ENCODE measurements at regions not wholly inside any gene's neighbourhood (a gene's known extent, or its start where the extent isn't known, plus 50 kb on each side); places are given as distances from the start of the nearest gene placed in this dataset.

- H3K27ac ChIP-seq (ENCODE audit: low read depth, low read length) = no peak overlapping the region
- no peaks in the 10 kb centered on the region for H3K36me3 ChIP-seq (ENCODE audit: control insufficient read depth, insufficient read depth, low read length)
- H3K23ac ChIP-seq (ENCODE audit: low read length) = no peak overlapping the region
- H3K27me3 ChIP-seq (ENCODE audit: insufficient read depth, low read length, poor library complexity) = no peaks in the 10 kb centered on the region
- no peaks in the 10 kb centered on the region for H3K79me2 ChIP-seq (ENCODE audit: control insufficient read depth, insufficient read depth, low read length)
- H3K79me1 ChIP-seq (ENCODE audit: low read length) = no peaks in the 10 kb centered on the region
- H4K5ac ChIP-seq (ENCODE audit: low read length) = no peak overlapping the region
- H3K56ac ChIP-seq (ENCODE audit: low read length) = no peak overlapping the region
- no peak overlapping the region for H3K4ac ChIP-seq (ENCODE audit: low read depth, low read length)
- no peak overlapping the region for H3K4me3 ChIP-seq (ENCODE audit: low read length)
- no peaks in the 10 kb centered on the region for H3K4me1 ChIP-seq (ENCODE audit: control insufficient read depth, low read depth, low read length)
- no peak for DNase-seq
- no peak overlapping the region for H2BK5ac ChIP-seq (ENCODE audit: low read length)
- H2BK15ac ChIP-seq (replicated peaks; ENCODE audit: low read depth) = no peak overlapping the region
- H2BK120ac ChIP-seq (ENCODE audit: low read depth, low read length) = no peak overlapping the region
- no peak overlapping the region for H4K8ac ChIP-seq (ENCODE audit: low read depth, low read length)
- no peak overlapping the region for H3K4me2 ChIP-seq (ENCODE audit: low read length)
- H2AK5ac ChIP-seq (ENCODE audit: low read length) = no peak overlapping the region
- H3K9ac ChIP-seq (ENCODE audit: low read length) = no peak overlapping the region
- H3K18ac ChIP-seq (ENCODE audit: low read length) = no peak overlapping the region
- WGBS (ENCODE audit: extremely low coverage, insufficient coverage, low lambda C conversion rate) = no CpG with 5 or more reads among the region's 1 CpG
Observed at GRCh38 chr7:112876877-112877276, 86.7 kb upstream of the TMEM168 start.

DNA sequence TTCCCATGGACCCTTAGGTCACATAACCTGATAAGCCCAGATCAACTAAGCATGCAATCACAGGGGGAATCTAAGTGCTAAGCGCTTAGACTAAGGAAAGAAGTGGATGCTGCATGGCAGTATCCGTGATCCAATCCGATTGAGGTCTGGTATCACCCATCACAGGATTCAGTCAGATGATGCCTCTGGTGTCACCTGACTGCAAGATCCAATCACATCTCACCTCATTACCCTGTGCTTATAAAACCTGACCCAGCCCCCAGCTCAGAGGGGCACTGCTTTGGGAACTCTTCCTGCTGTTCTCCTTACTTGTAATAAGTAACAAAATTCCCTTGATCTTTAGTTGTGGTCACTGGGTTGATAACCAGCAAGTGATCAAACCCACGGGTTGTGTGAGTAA lies 84.7 kb upstream of the TMEM168 start:
- Histone ChIP-seq H2BK15ac (replicated peaks; ENCODE audit: low read depth) (no peak overlapping the region), H3K4me2 (ENCODE audit: low read length) (no peak overlapping the region), H3K18ac (ENCODE audit: low read length) (no peak overlapping the region), H2AK5ac (ENCODE audit: low read length) (no peak overlapping the region), H3K4me3 (ENCODE audit: low read length) (no peak overlapping the region), H3K79me1 (ENCODE audit: low read length) (no peaks in the 10 kb centered on the region), H3K56ac (ENCODE audit: low read length) (no peak overlapping the region), H3K79me2 (ENCODE audit: control insufficient read depth, insufficient read depth, low read length) (no peaks in the 10 kb centered on the region), H3K27me3 (ENCODE audit: insufficient read depth, low read length, poor library complexity) (no peaks in the 10 kb centered on the region), H3K36me3 (ENCODE audit: control insufficient read depth, insufficient read depth, low read length) (no peaks in the 10 kb centered on the region), H2BK5ac (ENCODE audit: low read length) (no peak overlapping the region), H4K5ac (ENCODE audit: low read length) (no peak overlapping the region), H2BK120ac (ENCODE audit: low read depth, low read length) (no peak overlapping the region), H3K23ac (ENCODE audit: low read length) (no peak overlapping the region), H3K27ac (ENCODE audit: low read depth, low read length) (no peak overlapping the region), H3K4me1 (ENCODE audit: control insufficient read depth, low read depth, low read length) (no peaks in the 10 kb centered on the region), H4K8ac (ENCODE audit: low read depth, low read length) (no peak overlapping the region), H3K9ac (ENCODE audit: low read length) (no peak overlapping the region), H3K4ac (ENCODE audit: low read depth, low read length) (no peak overlapping the region)
- peak; percentile 21 for DNase-seq
- no CpG with 5 or more reads among the region's 4 CpGs for WGBS (ENCODE audit: extremely low coverage, insufficient coverage, low lambda C conversion rate)

- Histone ChIP-seq H3K4ac (ENCODE audit: low read depth, low read length) (no peak overlapping the region), H4K8ac (ENCODE audit: low read depth, low read length) (no peak overlapping the region), H2AK5ac (ENCODE audit: low read length) (no peak overlapping the region), H3K9ac (ENCODE audit: low read length) (no peak overlapping the region), H2BK120ac (ENCODE audit: low read depth, low read length) (no peak overlapping the region), H3K56ac (ENCODE audit: low read length) (no peak overlapping the region), H3K27me3 (ENCODE audit: insufficient read depth, low read length, poor library complexity) (no peaks in the 10 kb centered on the region), H3K79me1 (ENCODE audit: low read length) (no peaks in the 10 kb centered on the region), H3K4me3 (ENCODE audit: low read length) (no peak overlapping the region), H3K23ac (ENCODE audit: low read length) (no peak overlapping the region), H3K79me2 (ENCODE audit: control insufficient read depth, insufficient read depth, low read length) (no peaks in the 10 kb centered on the region), H2BK5ac (ENCODE audit: low read length) (no peak overlapping the region), H3K27ac (ENCODE audit: low read depth, low read length) (no peak overlapping the region), H4K5ac (ENCODE audit: low read length) (no peak overlapping the region), H3K4me1 (ENCODE audit: control insufficient read depth, low read depth, low read length) (no peaks in the 10 kb centered on the region), H3K18ac (ENCODE audit: low read length) (no peak overlapping the region), H3K36me3 (ENCODE audit: control insufficient read depth, insufficient read depth, low read length) (no peaks in the 10 kb centered on the region), H3K4me2 (ENCODE audit: low read length) (no peak overlapping the region), H2BK15ac (replicated peaks; ENCODE audit: low read depth) (no peak overlapping the region)
- WGBS (ENCODE audit: extremely low coverage, insufficient coverage, low lambda C conversion rate) = no CpG with 5 or more reads among the region's 4 CpGs
- DNase-seq = no peak
Observed at GRCh38 chr7:112873831-112874553, 83.8 kb upstream of the TMEM168 start.

DNA sequence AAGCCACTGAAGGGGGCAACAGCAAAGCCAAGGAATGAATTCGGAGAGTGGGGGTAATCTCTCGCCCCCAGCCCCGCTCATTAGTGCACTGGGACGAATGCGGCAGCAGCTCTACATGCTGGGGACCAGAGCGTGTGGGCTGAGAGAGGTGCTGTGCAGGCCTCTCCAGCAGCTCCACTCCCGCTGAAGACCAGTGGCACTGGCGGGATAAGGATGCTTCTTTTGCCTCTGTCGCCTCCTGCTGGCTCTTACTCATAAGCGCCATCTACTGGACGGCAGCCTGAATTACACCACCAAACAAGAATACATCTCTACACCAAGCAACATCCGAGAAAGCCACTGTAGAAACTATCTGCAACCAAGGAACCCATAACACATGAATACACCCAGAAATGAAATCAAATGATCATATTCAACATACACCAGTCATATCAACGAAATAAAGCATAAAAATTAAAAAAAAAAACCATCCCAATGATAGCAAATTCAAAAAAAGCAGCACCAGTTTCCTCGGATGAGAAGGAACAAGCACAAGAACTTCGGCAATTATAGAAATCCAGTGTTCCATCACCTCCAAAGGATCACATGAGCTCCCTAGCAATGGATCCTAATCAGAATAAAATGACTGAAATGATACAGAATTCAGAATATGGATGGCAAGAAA lies 79.0 kb upstream of the TMEM168 start:
- Histone ChIP-seq H3K4me1 (ENCODE audit: control insufficient read depth, low read depth, low read length) (no peaks in the 10 kb centered on the region), H3K79me1 (ENCODE audit: low read length) (no peaks in the 10 kb centered on the region), H2AK5ac (ENCODE audit: low read length) (no peak overlapping the region), H3K23ac (ENCODE audit: low read length) (no peak overlapping the region), H4K8ac (ENCODE audit: low read depth, low read length) (no peak overlapping the region), H3K79me2 (ENCODE audit: control insufficient read depth, insufficient read depth, low read length) (no peaks in the 10 kb centered on the region), H3K4ac (ENCODE audit: low read depth, low read length) (no peak overlapping the region), H3K36me3 (ENCODE audit: control insufficient read depth, insufficient read depth, low read length) (no peaks in the 10 kb centered on the region), H2BK15ac (replicated peaks; ENCODE audit: low read depth) (no peak overlapping the region), H2BK5ac (ENCODE audit: low read length) (no peak overlapping the region), H2BK120ac (ENCODE audit: low read depth, low read length) (no peak overlapping the region), H3K56ac (ENCODE audit: low read length) (no peak overlapping the region), H3K4me3 (ENCODE audit: low read length) (no peak overlapping the region), H3K27me3 (ENCODE audit: insufficient read depth, low read length, poor library complexity) (no peaks in the 10 kb centered on the region), H3K27ac (ENCODE audit: low read depth, low read length) (no peak overlapping the region), H3K18ac (ENCODE audit: low read length) (no peak overlapping the region), H3K4me2 (ENCODE audit: low read length) (no peak overlapping the region), H4K5ac (ENCODE audit: low read length) (no peak overlapping the region), H3K9ac (ENCODE audit: low read length) (no peak overlapping the region)
- peak; percentile 86 for DNase-seq
- no CpG with 5 or more reads among the region's 15 CpGs for WGBS (ENCODE audit: extremely low coverage, insufficient coverage, low lambda C conversion rate)

GRCh38 chr7:112868609-112869008 lies 78.4 kb upstream of the TMEM168 start:
- Histone ChIP-seq H2BK120ac (ENCODE audit: low read depth, low read length) (no peak overlapping the region), H3K27ac (ENCODE audit: low read depth, low read length) (no peak overlapping the region), H3K4me1 (ENCODE audit: control insufficient read depth, low read depth, low read length) (no peaks in the 10 kb centered on the region), H4K5ac (ENCODE audit: low read length) (no peak overlapping the region), H3K9ac (ENCODE audit: low read length) (no peak overlapping the region), H3K4ac (ENCODE audit: low read depth, low read length) (no peak overlapping the region), H3K36me3 (ENCODE audit: control insufficient read depth, insufficient read depth, low read length) (no peaks in the 10 kb centered on the region), H4K8ac (ENCODE audit: low read depth, low read length) (no peak overlapping the region), H3K4me3 (ENCODE audit: low read length) (no peak overlapping the region), H3K79me2 (ENCODE audit: control insufficient read depth, insufficient read depth, low read length) (no peaks in the 10 kb centered on the region), H3K4me2 (ENCODE audit: low read length) (no peak overlapping the region), H3K79me1 (ENCODE audit: low read length) (no peaks in the 10 kb centered on the region), H3K56ac (ENCODE audit: low read length) (no peak overlapping the region), H3K23ac (ENCODE audit: low read length) (no peak overlapping the region), H2AK5ac (ENCODE audit: low read length) (no peak overlapping the region), H2BK5ac (ENCODE audit: low read length) (no peak overlapping the region), H3K27me3 (ENCODE audit: insufficient read depth, low read length, poor library complexity) (no peaks in the 10 kb centered on the region), H2BK15ac (replicated peaks; ENCODE audit: low read depth) (no peak overlapping the region), H3K18ac (ENCODE audit: low read length) (no peak overlapping the region)
- no CpG with 5 or more reads among the region's 4 CpGs for WGBS (ENCODE audit: extremely low coverage, insufficient coverage, low lambda C conversion rate)
- DNase-seq = no peak

Measured in mesendoderm (in vitro differentiated cells).